HTR-8/SVneo (cell line): ENCODE measurements at regions not wholly inside any gene's neighbourhood (a gene's known extent, or its start where the extent isn't known, plus 50 kb on each side); places are given as distances from the start of the nearest gene placed in this dataset.

Experiments
- DNase-seq: peaks from one replicate; pipeline ENCODE4 v3.0.0; 2011; ENCODE audit warnings: low spot score, mixed read lengths; ENCODE audit not compliant: insufficient read length
- FAIRE-seq: peaks from 2 replicates; lab custom pipeline; 2011; peaks lifted over from hg19 to GRCh38; lab: Jason Lieb, UNC

DNA sequence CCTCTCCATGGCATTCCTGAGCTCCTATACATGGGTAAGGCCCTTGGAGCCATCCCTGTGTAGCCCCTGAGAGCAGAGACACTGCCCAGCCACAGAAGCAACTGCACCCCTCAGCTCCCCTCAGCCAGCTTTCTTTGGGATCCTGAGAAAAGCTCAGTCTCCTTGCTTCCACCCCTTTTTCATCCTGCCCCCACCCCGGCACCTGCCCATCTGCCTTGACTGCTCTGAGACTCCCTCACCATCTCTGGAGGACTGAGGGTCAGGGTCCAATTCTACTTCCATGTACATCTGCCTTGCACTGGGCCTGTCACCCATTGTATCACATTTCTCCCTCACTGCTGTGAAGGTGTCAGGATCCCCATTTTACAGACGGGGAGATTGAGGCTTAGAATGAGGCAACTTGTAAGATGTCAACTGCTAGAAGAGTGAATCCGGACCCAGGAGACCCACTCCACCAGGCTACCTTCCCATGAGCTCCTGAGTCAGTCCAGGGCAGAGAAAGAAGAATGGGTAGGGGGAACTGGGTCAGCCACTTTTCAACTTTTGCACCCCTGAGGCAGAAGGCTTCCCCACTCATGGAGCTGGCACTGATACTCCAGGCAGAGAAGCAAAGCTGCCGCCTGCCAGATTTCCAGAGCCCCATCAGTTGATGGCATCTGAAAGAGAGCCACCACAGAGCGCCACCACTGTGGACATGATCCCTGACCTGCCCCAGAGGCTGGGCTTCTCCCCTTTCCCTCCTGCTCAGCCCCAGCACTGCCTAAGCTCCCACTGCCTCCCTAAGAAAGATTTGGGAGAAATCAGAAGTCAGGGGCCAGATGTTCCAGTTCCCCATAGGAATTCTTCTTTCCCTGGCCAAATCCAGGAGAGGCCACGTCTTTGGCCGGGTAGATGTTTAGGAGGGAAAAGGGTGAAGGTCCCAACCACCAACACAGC is 135.4 kb downstream of the TMEM132E start:
- FAIRE-seq (no peak), DNase-seq (no peak)

DNA sequence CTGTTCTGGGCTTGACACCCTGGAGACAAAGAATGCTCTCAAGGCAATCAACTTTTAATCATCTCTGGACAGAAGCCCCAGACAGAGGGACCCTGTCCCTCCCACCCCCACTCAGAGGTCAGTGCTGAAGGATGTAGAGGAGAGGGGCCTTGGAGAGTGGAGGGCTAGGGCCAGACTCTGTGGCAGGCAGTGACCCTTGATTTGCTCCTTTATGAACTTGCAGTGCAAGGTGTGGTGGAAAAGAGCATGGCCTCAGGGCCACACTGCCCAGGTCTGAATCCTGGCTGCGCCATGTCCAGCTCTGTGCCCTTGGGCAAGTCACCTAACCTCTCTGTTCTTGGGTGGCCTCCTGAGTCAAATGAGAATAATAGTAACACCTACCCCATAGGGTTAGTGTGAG is 134.3 kb downstream of the TMEM132E start:
- no peak for FAIRE-seq
- DNase-seq, result no peak

DNA sequence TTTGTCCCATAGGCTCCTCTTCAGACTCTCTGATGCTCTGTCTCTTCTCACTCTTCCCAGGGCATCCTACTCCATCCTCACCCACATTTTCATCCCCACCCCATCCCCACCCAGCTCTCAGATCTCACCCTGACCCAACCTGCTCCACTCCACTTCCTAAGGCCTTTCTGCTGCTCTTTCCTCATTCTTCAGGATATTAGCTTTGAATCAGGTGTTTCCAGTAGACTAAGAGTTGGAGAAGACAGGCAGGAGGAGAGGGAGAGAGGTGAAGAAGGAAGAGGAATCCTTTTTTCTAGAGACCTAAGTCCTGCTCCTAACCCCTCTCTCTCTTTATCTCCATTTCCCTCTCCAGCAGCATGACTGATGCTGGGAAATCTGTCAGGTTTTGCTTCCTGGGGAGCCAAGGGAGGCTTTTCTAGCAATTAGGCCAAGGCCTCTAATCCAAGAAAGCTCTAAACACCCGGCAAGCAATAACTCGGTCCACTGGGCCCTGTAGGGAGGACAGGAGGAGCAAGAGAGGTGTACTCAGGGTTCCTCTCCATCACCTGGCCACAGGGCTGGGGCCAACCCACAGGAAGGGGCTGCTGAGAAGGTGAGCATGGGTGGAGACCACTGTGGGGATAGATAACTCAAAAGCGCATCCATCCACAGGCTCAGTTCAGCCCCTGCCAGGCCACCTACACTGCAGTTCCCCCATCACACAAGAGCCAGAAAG is 133.3 kb downstream of the TMEM132E start:
- FAIRE-seq (no peak), DNase-seq (no peak)

DNA sequence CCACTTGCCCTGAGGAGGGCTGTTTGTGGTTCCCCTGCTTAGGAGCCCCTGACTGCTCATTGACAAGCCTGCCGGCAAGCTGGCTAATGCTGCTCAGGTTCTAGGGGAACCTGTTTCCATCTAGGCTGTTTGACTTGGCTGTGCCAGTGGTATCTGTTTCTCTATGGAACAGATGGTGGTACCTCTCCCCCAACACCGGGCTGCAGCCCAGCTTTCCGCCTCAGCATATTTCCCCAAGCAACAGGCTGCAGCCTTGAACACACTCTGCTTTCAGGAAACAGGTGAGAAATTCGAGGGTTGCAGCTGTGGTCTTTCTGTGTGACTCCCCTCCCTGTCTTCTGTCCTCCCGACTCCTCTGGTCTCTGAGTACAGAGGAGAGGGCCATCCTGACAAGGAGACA is 132.3 kb downstream of the TMEM132E start:
- DNase-seq (no peak), FAIRE-seq (no peak)

DNA sequence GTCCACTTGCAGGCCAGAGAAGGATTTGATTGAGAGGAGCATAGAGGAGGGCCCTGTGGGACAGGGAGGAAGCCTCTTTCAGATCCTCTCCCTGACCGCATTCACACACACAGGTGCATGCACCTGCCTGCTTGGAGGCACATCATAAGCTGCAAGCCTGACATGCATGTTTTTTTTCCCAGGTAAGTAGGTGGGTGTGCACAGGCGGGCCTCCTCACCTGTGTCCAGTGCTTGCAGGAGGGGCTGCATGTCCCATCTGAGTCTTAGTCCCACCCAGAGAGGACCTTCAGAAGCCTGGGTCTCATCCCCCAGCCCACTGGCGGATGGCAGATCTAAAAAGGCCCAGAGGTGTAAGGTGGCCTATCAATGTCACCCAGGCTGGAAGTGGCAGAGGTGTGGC is 130.8 kb downstream of the TMEM132E start:
- no peak for FAIRE-seq

DNA sequence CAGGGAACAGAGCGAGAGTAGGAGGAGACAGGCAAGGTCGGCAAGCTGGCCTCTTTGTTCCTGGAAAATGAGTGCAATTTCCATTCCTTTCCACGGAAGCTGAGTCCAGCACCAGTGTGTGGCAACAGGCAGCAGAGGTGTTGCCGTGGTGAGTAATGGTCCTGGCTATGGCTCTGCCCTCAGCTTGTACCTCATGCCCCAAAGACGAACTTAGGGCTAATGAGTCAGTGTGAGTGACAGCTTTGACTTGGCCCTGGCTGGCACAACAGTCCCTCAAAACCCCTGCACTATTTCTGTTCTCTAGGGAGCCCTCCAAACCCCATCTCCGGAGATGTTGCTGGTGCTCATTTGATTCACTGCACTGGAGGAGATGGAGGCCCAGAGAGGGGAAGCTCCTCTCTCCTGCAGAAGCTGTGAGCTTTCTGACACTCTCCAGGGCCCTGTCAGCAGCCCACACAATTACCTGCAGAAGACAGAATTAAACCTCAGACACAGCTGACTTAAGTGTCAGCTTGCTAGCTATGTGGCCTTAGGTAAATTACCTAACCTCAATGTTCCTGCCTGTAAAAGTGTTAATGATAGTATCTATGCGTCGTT is 129.9 kb downstream of the TMEM132E start:
- no peak for FAIRE-seq

More for the DNA sequence above, 130.8 kb downstream of the TMEM132E start:
- no peak for DNase-seq

DNA sequence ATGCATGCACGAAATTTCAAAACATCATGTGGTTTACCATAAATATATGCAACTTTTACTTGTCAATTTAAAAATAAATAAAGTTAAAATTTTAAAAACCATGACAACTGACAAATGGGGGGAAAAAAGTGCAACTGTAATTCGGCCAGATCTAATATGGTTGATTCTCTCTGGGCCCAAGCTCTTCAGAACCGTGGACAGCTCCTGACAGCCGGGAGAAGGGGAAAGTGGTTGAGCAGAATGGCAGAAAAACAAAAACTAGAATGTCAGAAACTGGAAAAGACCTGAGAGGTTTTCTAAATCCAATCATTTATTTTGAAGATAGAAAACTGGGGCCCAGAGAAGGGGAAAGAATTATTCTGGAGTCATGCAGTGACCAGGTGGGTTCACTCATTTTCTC is 126.6 kb downstream of the TMEM132E start:
- FAIRE-seq, result no peak
- DNase-seq, result no peak

More for the DNA sequence above, 129.9 kb downstream of the TMEM132E start:
- DNase-seq, result no peak

DNA sequence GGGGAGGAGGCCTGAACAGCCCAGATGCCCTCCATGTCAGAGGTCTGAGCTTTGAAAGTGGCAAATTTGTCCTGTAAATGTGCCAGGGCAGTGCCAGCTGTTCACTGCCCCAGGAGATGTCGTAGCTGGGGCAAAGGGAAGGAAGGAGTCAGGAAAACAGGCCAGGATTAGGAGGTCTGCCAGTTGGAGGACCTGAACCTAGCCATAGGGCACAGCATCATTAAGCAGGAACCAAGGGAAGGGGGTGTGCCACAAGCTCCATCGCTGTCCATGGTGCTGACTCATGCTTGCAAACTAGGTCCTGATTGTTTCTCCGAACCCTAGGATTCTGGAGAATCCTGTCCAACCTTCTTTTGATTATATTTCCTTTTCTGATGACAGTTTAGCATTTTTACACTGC is 124.2 kb downstream of the TMEM132E start:
- DNase-seq (no peak), FAIRE-seq (no peak)

DNA sequence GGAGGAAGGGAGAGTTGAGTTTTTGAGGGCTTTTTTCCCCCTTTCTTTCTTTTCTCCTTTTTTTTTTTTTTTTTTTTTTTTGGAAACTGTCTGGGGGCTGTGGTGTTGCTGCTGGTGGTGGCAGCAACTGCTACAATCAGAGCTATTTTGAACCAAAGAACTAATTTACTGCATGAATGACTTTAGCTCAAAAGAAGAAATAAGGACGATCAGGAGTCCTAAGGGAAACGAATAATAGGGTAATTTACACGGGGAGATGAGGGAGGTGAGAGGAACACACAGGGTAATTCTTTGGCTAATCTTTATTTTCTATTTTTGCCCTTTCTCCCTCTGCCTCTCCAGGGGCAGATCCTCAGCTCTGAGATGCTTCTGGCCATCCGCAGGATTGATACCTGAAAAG is 119.8 kb downstream of the TMEM132E start:
- DNase-seq, result no peak
- FAIRE-seq, result no peak

DNA sequence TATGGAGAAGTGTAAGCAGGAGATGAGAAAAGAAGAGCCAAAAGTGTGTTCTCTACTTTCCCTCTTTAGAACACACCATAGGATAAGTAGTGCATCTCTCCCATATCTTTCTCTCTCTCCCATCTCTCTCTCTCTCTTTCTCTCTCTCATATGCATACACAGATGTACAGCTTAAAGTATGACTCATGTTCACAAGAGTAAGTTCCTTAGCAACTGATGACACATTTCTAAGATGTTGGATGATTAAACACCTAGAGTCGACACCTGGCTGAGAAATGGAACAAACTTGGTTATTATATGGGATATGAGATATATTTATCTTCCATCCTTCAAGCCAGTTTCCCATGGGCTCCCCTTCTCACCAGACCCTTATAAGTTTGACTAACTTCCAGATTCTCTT is 113.5 kb downstream of the TMEM132E start:
- DNase-seq (no peak), FAIRE-seq (no peak)
